Hematopoietic multipotent progenitor cell treated with erythropoietin and hydrocortisone succinate and interleukin-3 and kit ligand, for 15 days (in vitro differentiated cells): ENCODE measurements at regions not wholly inside any gene's neighbourhood (a gene's known extent, or its start where the extent isn't known, plus 50 kb on each side); places are given as distances from the start of the nearest gene placed in this dataset.

Experiments used
- DNase-seq: peaks from one replicate; pipeline ENCODE4 v3.0.0-alpha.2; 2015; ENCODE audit warnings: low spot score

GRCh38 chr4:177051473-177052060, 258.1 kb upstream of the NEIL3 start:
- DNase-seq = peak; percentile 16

DNA sequence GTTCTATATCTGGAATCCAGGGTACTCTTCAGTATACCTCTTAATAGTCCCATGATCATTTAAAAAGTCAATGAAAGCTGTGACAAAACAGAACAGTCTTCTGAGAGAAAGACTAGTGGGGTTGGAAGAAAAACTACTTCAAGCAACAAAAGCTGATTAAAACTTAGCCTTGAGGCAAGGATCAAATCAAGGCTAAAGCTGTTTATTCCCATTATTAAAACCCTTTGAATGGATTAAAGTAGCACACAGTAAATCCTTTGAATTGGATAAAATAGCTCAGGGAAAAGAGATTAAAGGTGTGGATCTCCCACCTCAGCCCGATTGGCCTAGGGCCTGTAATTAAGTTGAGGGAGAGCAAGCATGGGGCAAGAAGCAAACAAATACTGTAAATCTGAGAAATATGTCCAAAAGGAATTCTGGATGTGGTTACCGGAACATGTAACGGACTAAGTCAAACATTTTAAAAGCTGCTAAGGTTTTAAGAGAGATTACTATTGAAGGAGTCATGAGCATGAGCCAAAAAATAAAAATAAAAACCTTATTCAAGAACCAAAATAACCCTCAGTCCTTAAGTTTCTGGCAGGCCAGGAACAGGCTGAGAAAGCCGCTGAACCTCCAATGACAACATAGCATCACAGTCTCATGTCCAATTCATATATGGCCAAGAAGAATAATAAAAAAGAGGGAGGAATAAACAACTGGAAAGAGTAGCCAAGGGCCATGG, 257.3 kb upstream of the NEIL3 start:
- DNase-seq = no peak

GRCh38 chr4:177057186-177057585, 252.5 kb upstream of the NEIL3 start:
- DNase-seq = no peak

DNA sequence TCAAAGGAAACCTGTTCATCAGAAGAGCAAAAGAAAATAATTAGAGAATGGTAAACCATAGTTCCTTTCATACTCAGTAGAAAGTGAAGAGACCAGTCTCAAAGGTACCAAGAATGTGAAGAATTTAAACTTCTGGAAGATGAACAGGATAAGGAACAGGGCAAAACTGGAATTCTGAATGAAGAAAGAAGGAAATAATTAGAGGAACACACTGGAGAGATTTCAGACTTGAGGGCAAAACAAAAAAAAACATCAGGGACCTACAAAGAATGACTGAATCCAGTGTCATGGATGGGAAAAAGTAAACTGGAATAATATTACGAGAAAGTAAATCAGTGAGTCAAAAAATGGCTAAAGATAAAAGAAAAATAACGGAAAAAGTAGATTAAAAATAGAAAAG, 245.6 kb upstream of the NEIL3 start:
- no peak for DNase-seq

- DNase-seq = no peak
These were observed 244.8 kb upstream of the NEIL3 start for GRCh38 chr4:177064729-177065394.

GRCh38 chr4:177066746-177067145, 242.9 kb upstream of the NEIL3 start:
- no peak for DNase-seq

DNA sequence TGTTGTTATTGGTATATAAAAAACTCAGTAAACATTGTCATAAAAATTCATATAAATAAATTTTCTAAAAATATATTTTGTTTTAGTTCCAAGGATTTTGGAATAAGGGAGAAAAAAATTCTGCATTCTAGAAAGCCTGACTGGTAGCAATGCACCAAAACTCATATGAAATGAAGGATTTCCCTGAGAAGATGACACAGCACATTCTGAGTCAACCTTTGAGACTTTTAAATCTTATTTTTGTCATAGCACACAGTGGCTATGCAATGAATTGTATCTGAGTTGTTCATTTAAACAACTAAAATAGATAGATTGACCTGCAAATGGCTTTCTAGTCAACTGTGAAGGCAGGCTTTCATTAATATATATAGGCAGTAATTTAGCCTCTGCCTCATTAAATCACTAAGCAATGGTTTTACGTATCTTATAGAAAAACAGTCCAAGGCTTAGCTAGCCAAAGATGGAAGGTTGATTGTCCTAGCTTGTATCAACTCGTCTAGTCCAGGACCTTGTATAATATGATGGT, 239.1 kb upstream of the NEIL3 start:
- no peak for DNase-seq

DNA sequence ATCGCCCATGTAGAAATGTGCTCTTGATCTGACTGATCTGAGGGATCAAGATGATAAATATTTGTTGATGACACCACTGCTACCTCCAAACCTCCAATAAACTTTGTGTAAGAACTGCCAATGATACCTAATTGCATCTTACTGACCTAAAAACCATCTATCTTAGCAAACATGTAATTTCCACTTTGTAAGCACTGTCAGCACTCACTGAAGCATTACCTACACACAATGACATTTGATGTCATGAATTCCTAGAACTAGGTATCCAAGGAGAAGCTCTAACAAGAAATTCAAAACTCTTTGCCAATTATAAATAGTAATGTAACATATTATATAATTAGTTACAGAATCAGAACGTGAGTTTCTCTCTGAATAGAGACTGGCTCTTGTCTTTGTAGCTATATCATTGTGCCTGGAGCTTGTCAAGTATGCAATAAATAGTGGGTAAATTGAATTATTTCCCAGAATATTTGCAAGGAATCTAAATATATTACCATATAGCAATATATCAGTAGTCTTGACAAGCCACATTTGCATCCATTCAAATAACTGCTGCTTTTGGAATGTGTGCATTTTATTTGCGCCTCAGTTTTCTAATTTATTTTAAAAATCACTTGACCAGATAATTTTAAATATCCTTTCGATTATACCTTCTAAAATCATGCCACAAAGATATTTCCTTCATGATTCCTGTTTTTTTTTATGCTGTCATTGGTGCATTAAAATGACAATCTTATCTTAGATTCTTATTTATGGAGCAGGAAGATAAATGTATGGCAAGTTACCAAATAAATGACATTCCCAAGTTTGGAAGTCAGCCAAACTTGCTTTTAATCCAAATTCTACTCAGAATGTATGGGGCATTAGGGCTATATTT, 232.3 kb upstream of the NEIL3 start:
- no peak for DNase-seq

- DNase-seq = no peak
These were observed 230.3 kb upstream of the NEIL3 start for GRCh38 chr4:177079327-177079726.

DNA sequence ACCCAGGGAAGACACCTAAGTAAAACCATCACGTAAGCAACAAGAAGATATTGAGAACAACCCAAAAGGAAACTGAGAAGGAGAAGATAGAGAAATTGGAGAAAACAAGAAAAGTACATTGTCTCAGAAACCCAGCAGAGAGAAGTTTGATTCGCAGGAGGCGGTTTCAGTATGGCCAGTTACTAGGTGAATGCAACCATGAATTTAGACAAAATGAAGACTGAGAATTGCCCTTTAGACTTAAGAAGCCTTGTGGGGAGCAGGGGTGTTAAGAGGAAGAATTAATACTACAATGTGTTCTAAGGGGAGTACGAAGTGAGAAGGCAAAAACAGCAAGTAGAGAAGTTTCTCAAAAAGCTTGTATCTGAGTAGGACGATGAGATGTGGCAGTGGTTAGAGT, 229.3 kb upstream of the NEIL3 start:
- no peak for DNase-seq

- DNase-seq = no peak
These were observed 222.6 kb upstream of the NEIL3 start for GRCh38 chr4:177087060-177087459.

DNA sequence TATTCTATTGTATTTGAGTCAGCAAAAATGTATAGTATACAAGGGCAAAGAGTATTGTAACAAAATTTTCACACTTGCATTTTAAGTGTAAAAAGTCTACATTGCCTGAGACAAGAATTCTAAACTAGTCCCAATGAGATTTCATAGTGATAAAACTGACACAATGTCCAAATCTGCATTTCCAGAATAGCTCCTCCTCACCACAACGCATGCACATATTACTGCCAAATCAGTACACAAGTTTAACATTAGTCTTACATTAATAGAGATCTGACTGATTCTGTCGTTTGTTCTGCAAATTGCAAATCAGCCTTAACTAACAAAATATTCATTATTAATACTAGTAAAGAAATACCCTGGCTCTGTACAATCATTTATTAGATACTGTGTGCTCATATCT, 222.2 kb upstream of the NEIL3 start:
- DNase-seq = no peak

GRCh38 chr4:177091515-177091914, 218.2 kb upstream of the NEIL3 start:
- no peak for DNase-seq

- DNase-seq = no peak
These were observed 216.9 kb upstream of the NEIL3 start for GRCh38 chr4:177092807-177093206.

DNA sequence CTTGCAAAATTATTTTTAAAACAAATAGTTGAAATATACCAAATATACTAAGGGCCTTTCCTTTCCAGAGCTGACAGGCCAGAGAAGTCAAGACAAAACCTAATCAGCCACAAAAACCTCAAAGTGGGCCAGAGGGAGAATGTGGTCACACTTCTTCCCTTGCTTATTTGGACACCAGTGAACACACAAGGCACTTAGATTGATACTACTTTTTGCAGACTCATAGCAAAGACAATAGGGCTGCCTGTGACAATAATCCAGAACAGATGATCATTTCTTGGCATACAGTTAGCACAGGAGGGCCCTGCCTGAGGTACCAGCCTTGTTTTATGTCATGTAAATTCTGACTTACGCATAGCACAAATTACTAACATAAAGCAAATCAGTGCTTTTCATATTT, 215.7 kb upstream of the NEIL3 start:
- no peak for DNase-seq

DNA sequence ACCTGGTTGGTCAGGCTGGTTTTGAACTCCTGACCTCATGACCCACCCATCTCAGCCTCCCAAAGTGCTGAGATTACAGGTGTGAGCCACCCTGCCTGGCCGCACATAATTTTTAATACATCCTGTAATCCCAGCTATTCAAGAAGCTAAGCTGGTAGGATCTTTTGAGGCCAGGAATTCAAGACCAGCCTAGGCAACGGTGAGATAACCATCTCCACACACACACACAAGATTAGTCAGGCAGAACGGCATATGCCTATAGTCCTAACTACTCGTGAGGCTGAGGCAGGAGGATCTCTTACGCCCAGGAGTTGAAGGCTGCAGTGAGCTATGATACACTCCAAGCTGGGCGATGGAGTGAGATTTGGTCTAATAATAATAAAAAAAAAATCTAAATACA, 212.4 kb upstream of the NEIL3 start:
- DNase-seq = no peak

DNA sequence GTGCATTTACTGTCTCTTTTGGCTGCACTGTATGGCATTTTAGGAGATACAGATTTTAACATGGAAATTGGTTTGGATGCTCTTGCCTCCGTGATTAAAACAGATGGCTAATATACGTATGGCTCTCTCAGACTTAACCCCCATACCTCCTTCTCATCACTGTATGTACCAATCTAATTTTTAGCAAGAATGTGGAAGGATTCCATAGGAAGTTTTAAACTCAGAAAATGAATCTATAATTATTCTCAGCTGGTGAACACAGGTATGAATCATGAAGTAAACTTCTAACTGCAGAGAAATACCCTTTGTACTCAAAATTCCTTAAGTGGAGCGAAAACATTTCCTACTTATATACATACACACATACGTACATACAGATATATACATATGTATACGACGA, 210.5 kb upstream of the NEIL3 start:
- no peak for DNase-seq

- DNase-seq = no peak
These were observed 209.4 kb upstream of the NEIL3 start for GRCh38 chr4:177100307-177100706.

DNA sequence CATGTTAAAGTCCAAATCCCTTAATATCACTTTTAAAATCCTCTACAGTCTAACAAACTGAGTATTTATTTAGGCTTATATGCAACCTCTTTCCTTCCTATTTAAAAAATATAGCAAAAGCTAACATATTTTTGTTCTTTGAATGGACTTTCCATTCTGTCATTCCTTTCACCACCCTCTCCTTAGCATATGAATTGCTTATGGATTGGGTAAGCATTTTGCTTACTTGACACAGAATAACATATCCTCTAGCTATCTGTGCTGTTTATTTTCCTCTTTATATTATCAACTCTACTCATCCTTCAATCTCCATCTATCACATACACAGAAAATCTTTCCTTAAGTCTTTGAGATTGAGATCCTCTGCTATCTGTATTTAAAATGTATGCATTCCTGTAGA, 206.1 kb upstream of the NEIL3 start:
- DNase-seq = no peak

GRCh38 chr4:177105536-177105935, 204.1 kb upstream of the NEIL3 start:
- DNase-seq = no peak

GRCh38 chr4:177107288-177107921, 202.3 kb upstream of the NEIL3 start:
- DNase-seq = no peak

GRCh38 chr4:177108708-177109107, 201.0 kb upstream of the NEIL3 start:
- DNase-seq = no peak
